Activated T-cell treated with anti-CD3 and anti-CD28 coated beads, Interleukin-2, amount 50 U/mL, for 4 hours (primary cell): ENCODE measurements at regions not wholly inside any gene's neighbourhood (a gene's known extent, or its start where the extent isn't known, plus 50 kb on each side); places are given as distances from the start of the nearest gene placed in this dataset.
"Not testable (repeated sequence)": the region's sequence is repeated elsewhere in the genome, so short reads cannot be mapped to it uniquely, and the experiment has no call there.

Source experiments
- ATAC-seq, 2 donors: fragments of 200-7000 bp; cut with Tn5 transposase; one replicate each; pipeline ENCODE4 v1.10.0; 2021
- DNase-seq: peaks from one replicate; pipeline ENCODE4 v3.0.0-alpha.2; 2020
- H3K27me3 Mint-ChIP-seq: one replicate; pipeline ENCODE4 v1.8.0; 2021; ENCODE audit warnings: low read depth, mixed read lengths
- H3K36me3 Mint-ChIP-seq: one replicate; pipeline ENCODE4 v1.8.0; 2022; ENCODE audit warnings: mixed read lengths; ENCODE audit not compliant: insufficient read depth
- H3K4me1 Mint-ChIP-seq: one replicate; pipeline ENCODE4 v1.8.0; 2021; ENCODE audit warnings: low read depth, mixed read lengths
- H3K4me3 Mint-ChIP-seq: one replicate; pipeline ENCODE4 v1.8.0; 2021; ENCODE audit warnings: mild to moderate bottlenecking, moderate library complexity, mixed read lengths
- H3K9me3 Mint-ChIP-seq: one replicate; pipeline ENCODE4 v1.8.0; 2021; ENCODE audit warnings: mixed read lengths

GRCh38 chr5:42960506-42960905 lies 79.6 kb downstream of the ANXA2R start:
- no peaks in the 10 kb centered on the region for H3K27me3 Mint-ChIP-seq
- peaks cover 2% of the 10 kb centered on the region for H3K36me3 Mint-ChIP-seq
- no peaks in the 10 kb centered on the region for H3K9me3 Mint-ChIP-seq
- peaks cover 13% of the 10 kb centered on the region for H3K4me1 Mint-ChIP-seq
- H3K4me3 Mint-ChIP-seq = no peak overlapping the region
- no peak for ATAC-seq
- no peak for DNase-seq

- Mint-ChIP-seq H3K4me3 (no peak overlapping the region), H3K9me3 (no peaks in the 10 kb centered on the region), H3K27me3 (no peaks in the 10 kb centered on the region), H3K4me1 (peaks cover 14% of the 10 kb centered on the region), H3K36me3 (peaks cover 2% of the 10 kb centered on the region)
- ATAC-seq (no peak), DNase-seq (no peak)
Measured at GRCh38 chr5:42956551-42956950, 83.6 kb downstream of the ANXA2R start.

GRCh38 chr5:42953041-42953440 lies 87.1 kb downstream of the ANXA2R start:
- Mint-ChIP-seq H3K27me3 (no peaks in the 10 kb centered on the region), H3K36me3 (peaks cover 2% of the 10 kb centered on the region), H3K9me3 (no peaks in the 10 kb centered on the region), H3K4me1 (peaks cover 25% of the 10 kb centered on the region), H3K4me3 (peak overlapping the region; percentile 94)
- ATAC-seq (no peak), DNase-seq (no peak)

- no peaks in the 10 kb centered on the region for H3K9me3 Mint-ChIP-seq
- DNase-seq = no peak
- H3K36me3 Mint-ChIP-seq = peaks cover 2% of the 10 kb centered on the region
- ATAC-seq = no peak
- H3K4me1 Mint-ChIP-seq = peaks cover 28% of the 10 kb centered on the region
- H3K4me3 Mint-ChIP-seq = peak overlapping the region; percentile 94
- H3K27me3 Mint-ChIP-seq = no peaks in the 10 kb centered on the region
Measured at GRCh38 chr5:42952578-42952974, 87.5 kb downstream of the ANXA2R start.

GRCh38 chr5:42951293-42951840 lies 88.8 kb downstream of the ANXA2R start:
- H3K4me3 Mint-ChIP-seq = peak overlapping the region; percentile 94
- ATAC-seq (peak; percentile 64), DNase-seq (peak; percentile 56)
- peaks cover 28% of the 10 kb centered on the region for H3K4me1 Mint-ChIP-seq
- peaks cover under 1% of the 10 kb centered on the region for H3K36me3 Mint-ChIP-seq
- H3K9me3 Mint-ChIP-seq = no peaks in the 10 kb centered on the region
- no peaks in the 10 kb centered on the region for H3K27me3 Mint-ChIP-seq

- Mint-ChIP-seq H3K4me1 (peaks cover 28% of the 10 kb centered on the region), H3K27me3 (no peaks in the 10 kb centered on the region), H3K9me3 (no peaks in the 10 kb centered on the region), H3K4me3 (peak overlapping the region; percentile 94), H3K36me3 (no peaks in the 10 kb centered on the region)
- DNase-seq (peak; percentile 69), ATAC-seq (peak; percentile 58 to 61)
Measured at GRCh38 chr5:42950456-42951292, 89.4 kb downstream of the ANXA2R start.

- DNase-seq (no peak), ATAC-seq (no peak)
- Mint-ChIP-seq H3K4me1 (peaks cover 32% of the 10 kb centered on the region), H3K9me3 (no peaks in the 10 kb centered on the region), H3K27me3 (no peaks in the 10 kb centered on the region), H3K4me3 (peak overlapping the region; percentile 94), H3K36me3 (no peaks in the 10 kb centered on the region)
Measured at GRCh38 chr5:42950116-42950455, 90.0 kb downstream of the ANXA2R start.

GRCh38 chr5:42949348-42950115 lies 90.6 kb downstream of the ANXA2R start:
- H3K27me3 Mint-ChIP-seq = no peaks in the 10 kb centered on the region
- H3K9me3 Mint-ChIP-seq = no peaks in the 10 kb centered on the region
- peak overlapping the region; percentile 94 for H3K4me3 Mint-ChIP-seq
- ATAC-seq (peak; percentile 32 to 34), DNase-seq (peak; percentile 42)
- H3K4me1 Mint-ChIP-seq = peaks cover 33% of the 10 kb centered on the region
- no peaks in the 10 kb centered on the region for H3K36me3 Mint-ChIP-seq

- H3K4me3 Mint-ChIP-seq = peak overlapping the region; percentile 94
- H3K4me1 Mint-ChIP-seq = peaks cover 33% of the 10 kb centered on the region
- no peaks in the 10 kb centered on the region for H3K27me3 Mint-ChIP-seq
- H3K36me3 Mint-ChIP-seq = no peaks in the 10 kb centered on the region
- DNase-seq = no peak
- ATAC-seq = peak; percentile 3 to 4
- H3K9me3 Mint-ChIP-seq = no peaks in the 10 kb centered on the region
Measured at GRCh38 chr5:42948961-42949347, 91.2 kb downstream of the ANXA2R start.

GRCh38 chr5:42944989-42945388 lies 95.1 kb downstream of the ANXA2R start:
- no peak for DNase-seq
- no peak overlapping the region for H3K4me3 Mint-ChIP-seq
- no peaks in the 10 kb centered on the region for H3K9me3 Mint-ChIP-seq
- peaks cover 17% of the 10 kb centered on the region for H3K4me1 Mint-ChIP-seq
- H3K36me3 Mint-ChIP-seq = no peaks in the 10 kb centered on the region
- ATAC-seq = no peak
- no peaks in the 10 kb centered on the region for H3K27me3 Mint-ChIP-seq

- Mint-ChIP-seq H3K36me3 (no peaks in the 10 kb centered on the region), H3K9me3 (no peaks in the 10 kb centered on the region), H3K4me3 (no peak overlapping the region), H3K4me1 (peaks cover 10% of the 10 kb centered on the region), H3K27me3 (no peaks in the 10 kb centered on the region)
- DNase-seq = no peak
- no peak for ATAC-seq
Measured at GRCh38 chr5:42943931-42944631, 96.0 kb downstream of the ANXA2R start.

- ATAC-seq = no peak
- peaks cover 4% of the 10 kb centered on the region for H3K4me1 Mint-ChIP-seq
- H3K9me3 Mint-ChIP-seq = no peaks in the 10 kb centered on the region
- H3K4me3 Mint-ChIP-seq = no peak overlapping the region
- H3K36me3 Mint-ChIP-seq = no peaks in the 10 kb centered on the region
- DNase-seq = no peak
- H3K27me3 Mint-ChIP-seq = no peaks in the 10 kb centered on the region
Measured at GRCh38 chr5:42940853-42941252, 99.3 kb downstream of the ANXA2R start.

GRCh38 chr5:42932011-42932410 lies 108.1 kb downstream of the ANXA2R start:
- not testable (repeated sequence) for H3K9me3 Mint-ChIP-seq, H3K4me1 Mint-ChIP-seq, DNase-seq, ATAC-seq, H3K27me3 Mint-ChIP-seq, H3K36me3 Mint-ChIP-seq, H3K4me3 Mint-ChIP-seq

GRCh38 chr5:42931451-42931850 lies 108.7 kb downstream of the ANXA2R start:
- H3K4me1 Mint-ChIP-seq, DNase-seq, H3K9me3 Mint-ChIP-seq, ATAC-seq, H3K4me3 Mint-ChIP-seq, H3K36me3 Mint-ChIP-seq, H3K27me3 Mint-ChIP-seq: not testable (repeated sequence)
